Testis (tissue), 2 donors: ENCODE measurements at regions not wholly inside any gene's neighbourhood (a gene's known extent, or its start where the extent isn't known, plus 50 kb on each side); places are given as distances from the start of the nearest gene placed in this dataset.

ENCODE experiments used
- CTCF ChIP-seq, 3 experiments: fragments of 450-650 bp in 2 of 3; fragments of 200-600 bp in 1 of 3; sonication (generic) in 1 of 3; IDR thresholded peaks; one replicate each; pipeline ENCODE4 v1.5.1; 2016 to 2019; ENCODE audit warnings: antibody characterized with exemption in 3 of 3, mild to moderate bottlenecking in 2 of 3, moderate library complexity in 1 of 3
- POLR2A ChIP-seq: fragments of 450-650 bp; IDR thresholded peaks from one replicate; pipeline ENCODE4 v1.6.1; 2017; ENCODE audit warnings: antibody characterized with exemption, mild to moderate bottlenecking, moderate library complexity

DNA sequence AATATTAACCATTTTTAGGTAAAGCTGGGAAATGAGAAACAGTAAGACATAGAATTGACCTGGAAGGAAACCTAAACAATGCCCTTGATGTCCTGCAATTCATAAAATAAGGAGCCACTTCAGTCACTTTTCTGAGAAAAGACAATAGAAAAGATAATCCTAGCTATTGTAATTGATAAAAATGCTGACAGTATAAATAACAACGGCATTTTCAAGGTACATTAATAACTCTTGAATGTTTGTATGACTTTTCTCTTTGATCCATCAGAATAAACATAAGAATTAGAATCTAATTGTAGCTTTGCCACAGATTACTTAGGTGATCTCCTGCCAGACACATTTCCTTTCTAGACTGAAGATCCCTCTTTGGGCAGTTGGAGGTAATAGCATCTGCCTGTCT, 719.5 kb downstream of the SLC4A3 start:
- TF ChIP-seq CTCF (IDR thresholded peaks at IDR 0.05) (no peak), POLR2A (no peak)
